Muscle of arm (tissue), 1 donor: ENCODE measurements at regions not wholly inside any gene's neighbourhood (a gene's known extent, or its start where the extent isn't known, plus 50 kb on each side); places are given as distances from the start of the nearest gene placed in this dataset.
A peak's percentile ranks its signal among the peaks of the same experiment; 100 is the strongest.

ENCODE experiments used
- DNase-seq: peaks from one replicate; pipeline ENCODE4 v3.0.0-alpha.2; 2013

DNA sequence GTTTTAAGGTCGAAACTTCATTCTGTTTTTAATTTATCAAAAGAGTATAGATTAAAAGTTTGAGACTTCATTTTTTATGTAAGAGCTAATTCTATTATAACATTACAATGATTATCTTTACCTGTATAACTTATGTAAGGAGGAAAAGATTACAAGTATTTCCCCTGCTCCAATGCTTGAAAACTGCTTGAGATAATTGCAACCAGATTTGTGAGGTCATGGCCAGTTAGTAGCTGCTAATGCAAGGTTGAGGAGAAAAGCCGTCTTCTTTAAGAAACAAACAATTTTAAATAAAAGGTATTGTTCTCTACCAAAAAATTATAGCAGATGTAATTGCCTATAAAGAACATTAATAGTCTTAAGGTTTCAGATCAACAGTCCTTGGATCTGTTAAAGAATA lies 208.3 kb upstream of the UBE2E2 start:
- DNase-seq: peak; percentile 20

DNA sequence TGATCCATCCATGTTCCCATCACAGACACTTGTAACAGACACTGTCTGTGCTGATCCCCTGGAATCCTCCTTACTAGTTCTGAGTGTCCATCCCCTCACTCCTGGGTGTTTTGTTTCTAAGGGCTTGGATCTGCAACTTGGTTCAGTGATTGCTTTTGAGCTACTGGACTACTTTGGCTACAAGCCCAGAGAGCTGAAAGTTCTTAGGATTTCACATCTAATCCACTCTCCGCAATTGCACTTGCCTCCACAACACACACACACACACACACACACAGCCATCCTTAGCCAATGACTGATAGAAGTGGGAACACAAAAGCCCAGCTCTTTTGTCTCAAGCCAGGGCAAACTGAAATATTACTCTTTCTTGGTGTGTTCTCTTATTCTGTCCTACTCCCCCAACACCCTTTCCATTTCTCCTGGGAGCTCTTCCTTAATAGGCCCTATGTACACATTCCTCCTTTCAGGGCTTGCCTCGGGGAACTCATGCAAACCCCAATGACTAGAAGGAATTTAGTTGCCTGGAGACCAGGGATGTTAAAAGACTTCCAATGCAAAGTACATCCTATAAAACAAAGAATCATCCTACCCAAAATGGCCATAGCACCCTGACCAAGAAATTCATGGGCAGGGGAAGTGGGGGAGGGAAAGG lies 206.1 kb upstream of the UBE2E2 start:
- no peak for DNase-seq

DNA sequence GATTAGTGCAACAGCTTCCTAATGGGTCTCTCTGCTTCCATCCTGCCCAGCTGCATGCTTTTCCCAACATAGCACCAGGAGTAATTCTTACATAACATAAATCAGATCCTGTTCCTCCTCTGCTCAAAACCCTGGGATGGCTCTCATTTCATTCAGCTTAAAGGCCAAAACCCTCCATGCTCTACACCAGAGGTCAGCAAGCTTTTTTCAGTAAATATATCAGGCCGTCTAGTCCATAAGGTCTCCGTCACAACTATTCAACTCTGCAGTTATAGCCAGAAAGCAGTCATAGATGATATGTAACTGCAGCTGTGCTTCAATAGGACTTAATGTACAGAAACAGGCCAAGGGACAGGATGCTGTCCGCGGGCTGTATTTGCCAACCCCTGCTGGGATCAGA lies 202.8 kb upstream of the UBE2E2 start:
- DNase-seq: no peak

DNA sequence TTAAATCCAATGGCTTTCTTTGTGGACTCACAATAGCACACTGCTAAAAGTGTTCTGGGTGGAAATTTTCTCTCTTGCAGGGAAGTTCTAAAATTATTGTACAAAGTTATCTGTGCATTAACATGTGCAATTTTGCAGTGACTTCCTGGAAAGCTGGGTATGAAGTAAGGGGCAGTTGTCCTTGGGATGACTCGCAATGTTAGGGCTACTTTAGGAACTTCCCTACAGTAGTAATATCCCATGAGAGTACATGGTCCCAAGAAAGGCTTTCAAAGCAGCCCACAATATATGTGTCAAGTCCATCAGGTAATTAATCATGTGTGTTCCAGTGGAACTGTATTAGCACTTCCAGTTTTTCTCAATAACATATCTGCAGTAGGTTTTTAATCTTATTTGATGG lies 201.0 kb upstream of the UBE2E2 start:
- DNase-seq: no peak

DNA sequence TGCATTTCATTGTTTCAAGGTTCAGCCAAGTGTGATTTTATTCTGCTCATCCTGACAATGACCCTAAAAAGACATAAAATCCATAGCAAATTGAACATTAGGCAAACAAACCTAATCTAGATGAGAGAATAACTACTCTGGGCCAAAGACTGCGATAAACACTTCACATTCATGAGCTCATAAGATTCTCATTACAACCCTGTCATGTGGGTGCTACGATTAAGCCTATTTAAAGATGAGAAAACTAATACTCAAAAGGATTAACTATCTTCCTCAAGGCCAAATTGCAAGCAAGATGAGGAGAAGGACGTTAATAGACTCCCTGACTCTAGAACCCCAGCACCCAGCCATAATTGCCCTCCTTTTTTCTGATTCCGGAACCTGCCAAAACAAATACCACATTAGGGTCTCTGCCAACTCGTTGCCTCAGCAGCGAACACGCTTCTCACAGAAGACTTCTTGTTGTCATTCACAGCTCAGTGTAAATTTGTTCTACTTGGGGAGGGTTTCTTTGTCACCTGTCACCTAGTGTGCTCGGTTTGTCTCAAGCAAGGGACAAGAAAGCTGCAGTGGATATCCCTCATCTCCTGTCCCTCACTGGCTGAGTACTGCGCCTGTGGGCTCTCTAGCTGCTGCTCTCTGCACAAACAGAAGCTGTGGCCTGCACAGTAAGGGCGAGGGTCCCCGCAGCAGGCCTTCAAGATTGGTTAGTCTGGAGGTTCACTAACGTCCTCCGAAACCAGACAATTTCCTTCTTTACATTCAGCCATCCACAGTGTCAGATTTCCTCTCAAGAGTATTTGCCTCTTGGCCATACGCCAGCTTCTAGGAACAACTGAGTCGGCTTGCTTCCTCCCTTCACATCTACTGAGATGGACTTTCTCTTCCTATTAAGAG lies 200.0 kb upstream of the UBE2E2 start:
- DNase-seq: peak; percentile 51

DNA sequence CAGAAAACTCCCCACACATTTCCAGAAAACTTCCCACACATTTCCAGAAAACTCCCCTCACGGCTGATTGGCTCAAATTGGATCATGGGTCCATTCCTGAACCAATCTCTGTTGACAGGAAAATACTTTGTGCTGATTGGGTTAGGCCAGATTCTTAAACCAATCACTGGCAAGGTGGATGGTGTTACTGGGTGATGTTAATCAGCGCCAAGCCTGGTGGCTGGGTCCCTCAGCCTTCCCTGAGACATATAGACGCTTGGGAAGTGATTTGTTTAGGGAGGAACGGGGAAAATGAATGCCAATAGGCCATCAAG lies 199.4 kb upstream of the UBE2E2 start:
- no peak for DNase-seq

DNA sequence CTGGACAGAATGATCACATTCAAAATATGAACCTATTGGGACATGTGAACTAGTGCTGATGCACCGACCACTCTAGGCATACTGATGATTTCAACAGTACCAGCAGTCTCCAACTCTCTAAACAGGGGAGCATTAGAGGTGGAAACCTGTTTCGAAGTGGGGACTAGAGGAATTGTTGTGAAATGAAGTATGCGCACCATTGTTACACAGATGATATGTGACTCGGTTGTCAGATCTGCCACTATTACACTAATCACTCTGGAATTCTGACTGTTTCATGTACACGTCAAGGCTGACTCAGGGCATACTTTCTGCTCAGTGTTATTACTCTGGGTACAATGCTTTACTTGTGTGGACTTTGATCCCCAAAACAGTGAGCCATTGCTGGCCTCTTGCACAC lies 198.2 kb upstream of the UBE2E2 start:
- no peak for DNase-seq

DNA sequence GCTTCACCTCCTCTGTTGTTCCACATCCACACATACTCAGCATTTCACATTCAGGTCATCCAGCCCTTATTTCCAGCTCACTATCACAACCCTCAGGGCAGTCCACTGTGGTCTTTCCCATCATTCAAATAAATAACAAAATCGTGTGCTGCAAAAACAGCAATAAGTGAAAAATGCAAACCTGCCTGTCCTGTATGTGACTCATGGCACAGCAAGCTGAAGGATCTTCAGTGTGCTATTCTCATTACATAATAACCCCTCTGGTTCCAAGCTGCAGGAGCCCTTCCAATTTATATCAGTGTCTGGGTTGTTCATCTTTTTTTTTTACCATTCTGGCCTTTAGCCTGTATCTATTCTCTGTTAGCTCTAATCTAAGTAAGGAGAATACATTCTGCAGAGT lies 185.3 kb upstream of the UBE2E2 start:
- DNase-seq: no peak

DNA sequence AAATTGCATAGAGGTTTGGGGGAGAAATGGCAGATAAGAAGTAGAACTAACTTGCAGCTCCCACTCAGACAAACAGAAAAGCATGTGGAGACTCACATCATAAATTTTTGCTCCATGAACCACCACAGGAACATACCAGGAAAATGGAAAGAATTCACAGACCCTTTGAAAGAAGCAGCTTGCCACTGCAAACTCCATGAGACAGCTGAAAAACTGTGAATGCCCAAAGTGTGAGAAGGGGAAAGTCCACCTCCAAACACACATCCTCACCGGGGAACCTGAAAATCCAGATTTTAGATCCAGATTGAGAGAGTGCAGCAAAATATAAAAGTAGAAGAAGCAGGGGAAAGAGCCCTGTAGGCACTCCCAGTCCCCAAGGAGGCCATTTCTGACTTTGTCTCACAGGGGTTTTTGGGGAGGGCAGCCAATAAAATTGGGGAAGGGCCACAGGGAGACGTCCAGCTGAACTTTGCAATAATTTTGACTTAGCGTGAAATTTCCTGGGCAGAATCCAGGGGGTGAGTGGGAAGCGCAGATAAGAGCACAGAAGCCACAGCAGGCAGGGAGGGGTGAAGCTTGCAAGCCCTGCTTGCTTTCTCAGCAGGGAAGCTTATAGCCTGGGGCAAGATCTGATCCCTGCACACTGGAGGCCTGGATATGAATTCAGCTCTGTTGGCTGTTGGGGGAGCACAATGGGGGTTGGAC lies 183.4 kb upstream of the UBE2E2 start:
- DNase-seq: no peak

DNA sequence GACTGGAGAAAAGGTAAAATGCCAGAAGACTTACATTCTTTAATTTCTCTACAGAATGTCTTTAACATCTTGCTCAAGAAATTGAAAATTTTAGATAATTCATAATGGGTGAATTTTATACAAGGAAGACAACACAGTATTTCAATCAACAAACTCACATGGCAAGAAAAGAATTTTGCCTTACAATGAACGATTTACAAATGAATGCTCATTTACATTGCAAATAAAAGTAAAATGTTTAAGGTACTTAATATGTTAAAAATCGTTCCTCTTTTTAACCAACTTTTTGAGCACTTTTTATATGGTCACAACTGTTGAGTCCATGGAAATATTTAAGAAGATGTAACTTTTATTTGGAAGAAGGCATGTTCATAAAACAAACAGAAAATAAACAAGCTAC lies 174.8 kb upstream of the UBE2E2 start:
- no peak for DNase-seq

DNA sequence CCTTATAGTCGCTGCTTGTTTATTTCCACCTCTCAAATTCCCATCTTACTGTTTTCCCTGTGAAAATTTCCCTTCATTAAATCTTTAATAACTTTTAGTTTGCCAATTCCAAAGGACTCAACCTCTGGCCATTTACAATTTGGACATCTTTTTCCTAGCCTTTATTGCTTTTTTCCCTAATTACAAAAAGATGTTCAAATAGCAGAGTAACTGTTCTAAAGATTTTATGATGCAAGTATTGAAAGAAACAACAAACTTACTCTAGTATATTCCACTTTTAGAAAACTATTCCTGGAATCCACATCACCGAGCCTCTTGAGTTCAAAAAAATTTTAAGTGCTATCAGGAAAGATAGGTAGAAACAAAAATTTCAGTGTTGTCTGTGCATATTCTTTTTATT lies 174.1 kb upstream of the UBE2E2 start:
- no peak for DNase-seq

DNA sequence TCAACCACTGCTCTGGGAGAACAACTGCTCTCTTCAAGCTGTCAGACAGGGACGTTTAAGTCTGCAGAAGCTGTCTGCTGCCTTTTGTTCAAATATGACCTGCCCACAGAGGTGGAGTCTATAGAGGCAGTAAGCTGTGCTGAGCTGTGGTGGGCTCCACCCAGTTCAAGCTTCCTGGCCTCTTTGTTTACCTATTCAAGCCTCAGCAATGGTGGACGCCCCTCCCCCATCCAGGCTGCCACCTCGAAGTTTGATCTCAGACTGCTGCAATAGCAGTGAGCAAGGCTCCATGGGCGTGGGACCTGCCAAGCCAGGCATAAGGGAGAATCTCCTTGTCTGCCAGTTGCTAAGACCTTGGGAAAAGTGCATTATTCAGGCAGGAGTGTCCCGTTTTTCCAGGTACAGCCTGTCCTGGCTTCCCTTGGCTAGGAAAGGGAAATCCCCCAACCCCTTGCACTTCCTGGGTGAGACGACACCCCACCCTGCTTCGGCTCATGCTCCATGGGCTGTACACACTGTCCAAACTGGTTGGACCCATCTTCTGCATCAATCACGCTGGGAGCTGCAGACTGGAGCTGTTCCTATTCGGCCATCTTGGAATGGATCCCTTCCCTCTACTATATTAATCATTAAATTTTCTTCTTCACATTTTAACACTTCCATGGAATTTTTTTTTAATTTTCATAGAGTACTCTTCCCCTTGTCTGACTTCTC lies 167.0 kb upstream of the UBE2E2 start:
- no peak for DNase-seq

DNA sequence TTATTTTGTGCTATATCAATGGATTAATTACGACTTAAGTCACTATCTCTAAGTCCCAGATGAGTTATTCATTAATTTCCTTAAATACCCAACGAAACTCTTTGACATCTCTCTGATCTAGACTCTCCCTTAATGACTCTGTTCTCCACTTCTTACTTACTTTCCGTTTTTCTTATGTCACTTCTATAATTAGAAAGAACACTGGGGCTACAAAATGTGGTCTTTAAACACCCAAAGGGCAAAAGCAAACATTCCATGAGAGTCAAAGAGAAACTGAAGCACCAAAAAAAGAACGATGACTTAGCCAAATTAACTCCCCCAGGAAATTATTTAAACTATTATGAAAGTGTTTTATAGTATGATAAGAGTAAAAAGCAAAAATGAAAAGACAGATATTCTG lies 166.4 kb upstream of the UBE2E2 start:
- DNase-seq: no peak

DNA sequence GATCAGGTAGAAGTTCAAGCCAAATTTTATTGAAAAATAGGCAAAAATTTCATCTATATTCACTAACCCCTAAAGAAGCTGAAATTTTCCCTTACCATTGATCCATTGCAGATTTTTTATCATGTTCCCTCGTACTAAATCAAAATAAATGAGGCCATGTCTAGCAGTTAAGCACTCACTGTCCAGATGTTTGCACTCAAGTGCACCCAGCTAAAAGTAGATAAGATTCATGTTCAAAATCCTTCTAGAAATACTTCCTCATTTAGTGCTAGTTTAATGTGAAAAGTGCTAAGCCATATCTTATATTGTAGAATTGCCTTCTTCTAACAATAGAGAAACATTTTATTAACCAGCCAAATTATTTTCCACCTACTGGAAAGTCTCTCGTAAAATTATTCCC lies 164.7 kb upstream of the UBE2E2 start:
- no peak for DNase-seq

DNA sequence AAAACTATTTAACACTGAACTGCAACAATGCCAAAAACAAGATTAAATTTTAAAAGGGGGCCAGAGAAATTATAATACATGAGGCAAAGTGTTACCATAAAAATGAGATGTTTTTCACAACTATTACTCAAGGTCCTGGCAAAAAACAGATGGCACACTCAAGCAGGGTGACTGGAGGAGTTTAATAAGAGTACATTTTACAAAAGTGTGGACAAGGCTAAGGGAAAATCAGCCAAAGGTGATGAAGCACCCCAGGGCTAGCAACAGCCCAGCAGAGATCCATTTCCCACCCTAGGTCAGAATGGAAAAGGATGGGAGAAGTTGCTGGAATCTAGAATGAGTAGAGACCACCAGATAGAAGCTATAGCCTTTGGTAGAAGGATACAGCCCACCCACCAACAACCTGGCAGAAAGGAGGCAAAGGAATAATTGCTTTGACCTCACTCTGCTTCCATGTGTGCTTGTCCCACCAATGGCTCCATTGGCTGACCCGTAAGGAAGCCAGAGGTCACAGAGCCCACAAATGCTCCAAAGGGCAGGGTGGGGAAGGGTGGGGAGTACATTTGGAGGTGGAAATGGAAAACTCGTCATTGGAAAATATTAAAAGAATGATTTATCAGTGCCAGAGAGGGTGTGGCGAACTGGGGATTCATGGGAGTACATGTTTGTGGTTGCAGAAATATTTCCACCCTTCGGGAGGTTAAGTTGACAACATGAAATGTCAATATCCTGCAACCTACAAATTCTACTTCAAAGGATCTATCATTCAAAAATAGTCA lies 161.0 kb upstream of the UBE2E2 start:
- DNase-seq: no peak

DNA sequence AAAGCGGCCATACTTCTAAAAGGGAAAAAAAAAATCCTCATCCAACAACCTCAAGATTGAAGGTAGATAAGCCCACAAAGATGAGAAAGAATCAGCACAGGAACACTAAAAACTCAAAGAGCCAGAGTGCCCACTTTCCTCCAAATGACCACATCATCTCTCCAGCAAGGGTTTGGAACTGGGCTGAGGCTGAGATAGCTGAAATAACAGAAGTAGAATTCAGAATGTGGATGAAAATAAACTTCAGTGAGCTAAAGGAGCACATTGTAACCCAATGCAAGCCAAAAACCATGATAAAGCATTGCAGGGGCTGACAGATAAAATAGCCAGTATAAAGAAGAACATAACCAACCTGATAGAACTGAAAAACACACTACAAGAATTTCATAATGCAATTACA lies 158.7 kb upstream of the UBE2E2 start:
- no peak for DNase-seq

DNA sequence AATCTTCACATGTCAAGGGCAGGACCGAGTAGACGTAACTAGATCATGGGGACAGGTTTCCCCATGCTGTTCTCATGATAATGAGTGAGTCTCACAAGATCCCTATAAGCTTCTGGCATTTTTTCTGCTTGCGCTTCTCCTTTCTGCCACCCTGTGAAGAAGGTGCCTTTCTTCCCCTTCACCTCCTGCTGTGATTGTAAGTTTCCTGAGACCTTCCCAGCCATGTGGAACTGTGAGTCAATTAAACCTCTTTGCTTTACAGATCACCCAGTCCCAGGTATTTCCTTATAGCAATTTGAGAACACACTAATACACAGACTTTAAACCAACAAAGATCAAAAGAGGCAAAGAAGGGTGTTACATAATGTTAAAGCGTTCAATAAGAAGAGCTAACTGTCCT lies 156.6 kb upstream of the UBE2E2 start:
- no peak for DNase-seq

DNA sequence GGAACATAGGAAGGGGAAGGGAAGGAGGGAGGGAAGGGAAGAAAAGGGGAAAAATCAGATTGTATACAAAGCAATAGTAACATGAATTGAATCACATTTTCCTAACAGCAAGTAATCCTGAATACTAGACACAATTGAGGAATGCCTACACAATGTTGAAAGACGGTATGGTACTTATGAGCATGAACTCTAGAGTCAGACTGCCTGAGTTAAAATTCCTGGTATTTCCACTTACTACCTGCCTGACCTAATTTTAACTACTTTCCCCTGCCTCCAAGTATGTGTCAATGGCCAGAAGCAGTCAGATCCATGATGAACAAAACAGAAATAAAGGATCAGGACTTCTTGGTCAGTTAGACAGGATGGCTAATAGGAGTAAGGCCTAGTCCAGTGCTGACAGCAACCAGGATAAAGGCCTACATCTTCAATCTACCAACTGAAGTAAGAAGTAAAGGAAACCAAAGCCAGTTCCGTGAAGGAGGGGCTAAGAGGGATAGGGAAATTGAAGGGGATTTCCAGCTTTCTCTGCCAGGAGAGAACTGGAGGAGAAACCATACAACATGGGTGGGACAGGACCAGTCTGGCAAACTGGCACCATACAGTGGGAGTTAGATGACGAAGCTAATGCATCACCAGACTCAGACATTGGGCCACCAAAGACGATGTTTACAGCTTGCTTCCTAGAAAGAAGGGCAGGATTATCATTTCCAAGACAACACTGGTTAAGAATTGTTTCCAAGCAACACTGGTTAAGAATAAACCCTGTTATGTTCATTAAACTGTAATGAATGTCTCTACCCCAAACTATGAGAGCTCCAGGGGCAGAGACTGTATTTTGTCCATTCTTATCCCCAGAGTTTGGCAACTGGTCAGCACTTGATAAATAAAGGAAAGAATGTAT lies 151.6 kb upstream of the UBE2E2 start:
- no peak for DNase-seq

DNA sequence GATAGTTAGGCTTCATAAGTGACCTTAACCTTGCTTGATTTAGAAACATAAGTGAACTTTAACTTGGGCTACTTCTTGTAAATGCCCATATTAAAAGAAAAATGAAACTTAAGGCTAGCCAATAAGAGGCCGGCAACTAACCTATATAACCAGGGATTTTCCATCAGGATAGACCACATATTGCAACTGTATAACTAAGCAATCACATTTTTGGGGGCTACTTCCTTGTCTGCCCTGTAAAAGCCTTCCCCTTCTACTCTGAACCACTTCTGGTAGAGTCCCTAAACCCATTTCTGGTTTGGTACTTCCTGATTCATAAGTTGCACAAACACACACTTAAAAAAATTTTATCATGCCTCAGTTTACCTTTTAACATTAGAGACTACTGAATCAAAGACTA lies 150.9 kb upstream of the UBE2E2 start:
- DNase-seq: no peak

DNA sequence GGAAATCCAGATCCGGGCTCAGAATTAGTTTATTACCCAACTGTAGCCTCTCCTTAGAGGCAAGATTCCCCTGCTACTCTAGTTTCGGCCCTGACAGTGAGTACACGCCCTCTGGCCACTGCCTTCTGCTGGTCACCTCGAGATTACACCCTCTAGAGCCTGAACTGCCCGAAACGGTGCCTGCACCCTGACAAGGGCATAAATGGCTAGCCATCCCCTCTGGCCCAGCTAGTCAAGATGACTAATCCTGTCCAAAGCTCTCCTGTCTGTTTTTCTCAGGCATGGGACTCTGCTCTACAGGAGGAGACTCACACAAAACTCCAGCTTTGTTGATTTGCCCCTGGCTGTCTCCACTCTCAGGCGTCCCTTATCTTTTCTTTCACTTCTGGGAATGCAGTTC lies 150.5 kb upstream of the UBE2E2 start:
- DNase-seq: no peak
